ENCODE measurements at regions not wholly inside any gene's neighbourhood (a gene's known extent, or its start where the extent isn't known, plus 50 kb on each side); places are given as distances from the start of the nearest gene placed in this dataset.

- TF ChIP-seq EZH2 (IDR thresholded peaks at IDR 0.05; ENCODE audit: borderline replicate concordance, low read depth, low read length, severe bottlenecking): no peak
- no peak for TF ChIP-seq CTCF (IDR thresholded peaks at IDR 0.05; ENCODE audit: extremely low read depth in 1 of 2, insufficient read depth in 1 of 2, low read depth in 1 of 2, low read length in 2 of 2)
- TF ChIP-seq POLR2A (IDR thresholded peaks at IDR 0.05; ENCODE audit: low read depth, low read length): no peak
- TF ChIP-seq MYC (IDR thresholded peaks at IDR 0.05; ENCODE audit: low read depth, low read length): no peak
- TF ChIP-seq POLR2AphosphoS5 (IDR thresholded peaks at IDR 0.05; ENCODE audit: insufficient read depth, low read depth, low read length): no peak
These were observed 151.5 kb downstream of the ISOC1 start for GRCh38 chr5:129246088-129246487.
